ENCODE measurements at regions not wholly inside any gene's neighbourhood (a gene's known extent, or its start where the extent isn't known, plus 50 kb on each side); places are given as distances from the start of the nearest gene placed in this dataset.

GRCh38 chr3:87332789-87333188 lies 56.4 kb upstream of the POU1F1 start:
- H3K4me3 Mint-ChIP-seq (ENCODE audit: unreplicated experiment): no peak overlapping the region
- TF ChIP-seq, protein P1, sequence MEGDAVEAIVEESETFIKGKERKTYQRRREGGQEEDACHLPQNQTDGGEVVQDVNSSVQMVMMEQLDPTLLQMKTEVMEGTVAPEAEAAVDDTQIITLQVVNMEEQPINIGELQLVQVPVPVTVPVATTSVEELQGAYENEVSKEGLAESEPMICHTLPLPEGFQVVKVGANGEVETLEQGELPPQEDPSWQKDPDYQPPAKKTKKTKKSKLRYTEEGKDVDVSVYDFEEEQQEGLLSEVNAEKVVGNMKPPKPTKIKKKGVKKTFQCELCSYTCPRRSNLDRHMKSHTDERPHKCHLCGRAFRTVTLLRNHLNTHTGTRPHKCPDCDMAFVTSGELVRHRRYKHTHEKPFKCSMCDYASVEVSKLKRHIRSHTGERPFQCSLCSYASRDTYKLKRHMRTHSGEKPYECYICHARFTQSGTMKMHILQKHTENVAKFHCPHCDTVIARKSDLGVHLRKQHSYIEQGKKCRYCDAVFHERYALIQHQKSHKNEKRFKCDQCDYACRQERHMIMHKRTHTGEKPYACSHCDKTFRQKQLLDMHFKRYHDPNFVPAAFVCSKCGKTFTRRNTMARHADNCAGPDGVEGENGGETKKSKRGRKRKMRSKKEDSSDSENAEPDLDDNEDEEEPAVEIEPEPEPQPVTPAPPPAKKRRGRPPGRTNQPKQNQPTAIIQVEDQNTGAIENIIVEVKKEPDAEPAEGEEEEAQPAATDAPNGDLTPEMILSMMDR (IDR thresholded peaks at IDR 0.05; ENCODE audit: insufficient read depth in 1 of 2, low read depth in 1 of 2, low read length in 1 of 2, severe bottlenecking in 1 of 2, unreplicated experiment in 1 of 2): no peak
- H3K27ac Mint-ChIP-seq (ENCODE audit: unreplicated experiment): no peak overlapping the region
- Histone ChIP-seq H3K9me3 (no peaks in the 10 kb centered on the region), H3K27me3 (replicated peaks; ENCODE audit: control insufficient read depth, insufficient read depth, low read length) (no peaks in the 10 kb centered on the region), H3K36me3 (ENCODE audit: control insufficient read depth, insufficient read depth, low read length) (no peaks in the 10 kb centered on the region), H3K4me3 (ENCODE audit: low read depth, low read length) (no peak overlapping the region), H3K4me1 (peaks cover 21% of the 10 kb centered on the region)
- DNase-seq: no peak
- H3K27me3 Mint-ChIP-seq (ENCODE audit: insufficient read depth, unreplicated experiment): no peaks in the 10 kb centered on the region
- ChIA-PET POLR2A (no interaction called here), CTCF (interaction anchor here (1.7 kb wide), 1 partner anchor 18 kb away, joined by 5 read pairs; no protein-coding TSS in a partner anchor)
- H3K4me1 Mint-ChIP-seq (ENCODE audit: low read depth, unreplicated experiment): peaks cover 18% of the 10 kb centered on the region
- BruUV-seq (replicated peaks): no TSS peak
- intact Hi-C loops (cut with micrococcal nuclease; ENCODE audit: unreplicated experiment): loop anchor here (1.0 kb wide), 1 partner anchor 14 kb away; no protein-coding TSS in a partner anchor
- no peaks in the 10 kb centered on the region for H3K36me3 Mint-ChIP-seq (ENCODE audit: insufficient read depth, unreplicated experiment)
- no peaks in the 10 kb centered on the region for H3K9me3 Mint-ChIP-seq (ENCODE audit: unreplicated experiment)

DNA sequence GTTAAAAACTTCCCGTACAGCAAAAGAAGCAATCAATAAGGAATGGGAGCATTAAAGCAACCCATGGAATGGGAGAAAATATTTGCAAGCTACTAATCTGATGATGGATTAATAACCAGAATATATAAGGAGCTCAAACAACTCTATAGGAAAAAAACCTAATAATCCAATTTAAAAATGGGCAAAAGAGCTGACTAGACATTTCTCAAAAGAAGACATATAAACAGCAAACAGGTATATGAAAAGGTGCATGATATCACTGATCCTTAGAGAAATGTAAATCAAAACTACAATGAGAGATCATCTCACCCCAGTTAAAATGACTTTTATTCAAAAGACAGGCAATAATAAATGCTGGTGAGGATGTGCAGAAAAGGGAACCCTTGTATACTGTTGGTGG lies 52.7 kb upstream of the POU1F1 start:
- H3K36me3 ChIP-seq (ENCODE audit: control insufficient read depth, insufficient read depth, low read length): no peaks in the 10 kb centered on the region
- H3K27me3 ChIP-seq (replicated peaks; ENCODE audit: control insufficient read depth, insufficient read depth, low read length): no peaks in the 10 kb centered on the region
- no peak overlapping the region for H3K27ac Mint-ChIP-seq (ENCODE audit: unreplicated experiment)
- peaks cover 10% of the 10 kb centered on the region for H3K9me3 Mint-ChIP-seq (ENCODE audit: unreplicated experiment)
- ChIA-PET POLR2A (no interaction called here), CTCF (no interaction called here)
- no TSS peak for BruUV-seq (replicated peaks)
- intact Hi-C loops (cut with micrococcal nuclease; ENCODE audit: unreplicated experiment): no loop called here
- no peaks in the 10 kb centered on the region for H3K27me3 Mint-ChIP-seq (ENCODE audit: insufficient read depth, unreplicated experiment)
- H3K4me3 ChIP-seq (ENCODE audit: low read depth, low read length): no peak overlapping the region
- no peaks in the 10 kb centered on the region for H3K36me3 Mint-ChIP-seq (ENCODE audit: insufficient read depth, unreplicated experiment)
- peaks cover 19% of the 10 kb centered on the region for H3K4me1 ChIP-seq
- H3K4me3 Mint-ChIP-seq (ENCODE audit: unreplicated experiment): no peak overlapping the region
- TF ChIP-seq, protein P1 (IDR thresholded peaks at IDR 0.05; ENCODE audit: insufficient read depth in 1 of 2, low read depth in 1 of 2, low read length in 1 of 2, severe bottlenecking in 1 of 2, unreplicated experiment in 1 of 2): no peak
- H3K4me1 Mint-ChIP-seq (ENCODE audit: low read depth, unreplicated experiment): peaks cover 18% of the 10 kb centered on the region
- DNase-seq: no peak
- no peaks in the 10 kb centered on the region for H3K9me3 ChIP-seq

Data from Caco-2 (cell line).